Gastrocnemius medialis (tissue), 4 donors: ENCODE measurements at regions not wholly inside any gene's neighbourhood (a gene's known extent, or its start where the extent isn't known, plus 50 kb on each side); places are given as distances from the start of the nearest gene placed in this dataset.

Source experiments
- ATAC-seq, 2 donors: fragments of 150-250 bp; one replicate each; pipeline ENCODE4 v1.9.1; 2016
- DNase-seq, 2 donors: peaks; one replicate each; pipeline ENCODE4 v3.0.0-alpha.2; 2019
- H3K27ac ChIP-seq, 4 donors: fragments of 200-600 bp; sonication (generic); 1 replicate in 1 of 4; 2 replicates in 3 of 4; pipeline ENCODE4 v1.5.1; 2016 to 2018; ENCODE audit warnings: mild to moderate bottlenecking in 2 of 4, moderate library complexity in 1 of 4
- H3K27me3 ChIP-seq, 3 donors: fragments of 200-600 bp; sonication (generic) in 2 of 3; 1 replicate in 1 of 3; 2 replicates in 2 of 3; pipeline versions ENCODE4 v1.5.1 to v1.6.0; 2016 to 2019; ENCODE audit warnings: mild to moderate bottlenecking in 1 of 3, moderate library complexity in 1 of 3
- H3K36me3 ChIP-seq, 2 donors: fragments of 200-600 bp; sonication (generic) in 1 of 2; one replicate each; pipeline ENCODE4 v1.5.1; 2017 to 2018
- H3K4me1 ChIP-seq, 2 donors: fragments of 200-600 bp; sonication (generic) in 1 of 2; one replicate each; pipeline ENCODE4 v1.5.1; 2016 to 2017; ENCODE audit warnings: mild to moderate bottlenecking in 2 of 2
- H3K4me3 ChIP-seq, 4 donors: fragments of 200-600 bp; sonication (generic) in 3 of 4; 1 replicate in 1 of 4; 2 replicates in 3 of 4; pipeline ENCODE4 v1.5.1; 2016 to 2019; ENCODE audit warnings: mild to moderate bottlenecking in 2 of 4
- H3K9me3 ChIP-seq, 3 donors: fragments of 200-600 bp; sonication (generic) in 2 of 3; 1 replicate in 1 of 3; 2 replicates in 2 of 3; pipeline ENCODE4 v1.5.1; 2016 to 2019
- POLR2A ChIP-seq, 2 donors: fragments of 450-650 bp; IDR thresholded peaks; one replicate each; pipeline ENCODE4 v1.6.1; 2017; ENCODE audit warnings: antibody characterized with exemption in 2 of 2, mild to moderate bottlenecking in 2 of 2, moderate library complexity in 2 of 2
- in situ Hi-C, 4 donors: fragments of 200-750 bp; cut with MboI; loops; one replicate each; pipeline versions ENCODE4 v1.15.0 to v1.8.0; 2017; ENCODE audit warnings: low sequenced_read_pairs in 4 of 4
- intact Hi-C: fragments of 100-400 bp; cut with DNase I; formaldehyde crosslinking; loops from one replicate; pipeline ENCODE4 v1.15.1; 2023; ENCODE audit warnings: low total_unique reads
- TF ChIP-seq, protein P1 (sequence below), 5 experiments: fragments of 450-650 bp in 3 of 5; fragments of 200-600 bp in 2 of 5; sonication (generic) in 2 of 5; IDR thresholded peaks in 4 of 5; conservative IDR thresholded peaks in 1 of 5; 1 replicate in 4 of 5; 2 replicates in 1 of 5; pipeline ENCODE4 v1.5.1; 2016 to 2019; ENCODE audit warnings: antibody characterized with exemption in 5 of 5, mild to moderate bottlenecking in 3 of 5, moderate library complexity in 3 of 5

GRCh38 chr6:147000545-147001488 lies 203.4 kb upstream of the STXBP5 start:
- Histone ChIP-seq H3K27me3 (no peaks in the 10 kb centered on the region), H3K27ac (no peak overlapping the region), H3K9me3 (no peaks in the 10 kb centered on the region), H3K36me3 (no peaks in the 10 kb centered on the region), H3K4me1 (no peaks in the 10 kb centered on the region), H3K4me3 (no peak overlapping the region)
- no peak for DNase-seq
- TF ChIP-seq, protein P1, sequence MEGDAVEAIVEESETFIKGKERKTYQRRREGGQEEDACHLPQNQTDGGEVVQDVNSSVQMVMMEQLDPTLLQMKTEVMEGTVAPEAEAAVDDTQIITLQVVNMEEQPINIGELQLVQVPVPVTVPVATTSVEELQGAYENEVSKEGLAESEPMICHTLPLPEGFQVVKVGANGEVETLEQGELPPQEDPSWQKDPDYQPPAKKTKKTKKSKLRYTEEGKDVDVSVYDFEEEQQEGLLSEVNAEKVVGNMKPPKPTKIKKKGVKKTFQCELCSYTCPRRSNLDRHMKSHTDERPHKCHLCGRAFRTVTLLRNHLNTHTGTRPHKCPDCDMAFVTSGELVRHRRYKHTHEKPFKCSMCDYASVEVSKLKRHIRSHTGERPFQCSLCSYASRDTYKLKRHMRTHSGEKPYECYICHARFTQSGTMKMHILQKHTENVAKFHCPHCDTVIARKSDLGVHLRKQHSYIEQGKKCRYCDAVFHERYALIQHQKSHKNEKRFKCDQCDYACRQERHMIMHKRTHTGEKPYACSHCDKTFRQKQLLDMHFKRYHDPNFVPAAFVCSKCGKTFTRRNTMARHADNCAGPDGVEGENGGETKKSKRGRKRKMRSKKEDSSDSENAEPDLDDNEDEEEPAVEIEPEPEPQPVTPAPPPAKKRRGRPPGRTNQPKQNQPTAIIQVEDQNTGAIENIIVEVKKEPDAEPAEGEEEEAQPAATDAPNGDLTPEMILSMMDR (IDR thresholded peaks at IDR 0.05 in 4 of 5, conservative IDR thresholded peaks at IDR 0.05 in 1 of 5) = no peak
- intact Hi-C loops = no loop called here
- ATAC-seq = no peak
- in situ Hi-C loops = no loop called here

DNA sequence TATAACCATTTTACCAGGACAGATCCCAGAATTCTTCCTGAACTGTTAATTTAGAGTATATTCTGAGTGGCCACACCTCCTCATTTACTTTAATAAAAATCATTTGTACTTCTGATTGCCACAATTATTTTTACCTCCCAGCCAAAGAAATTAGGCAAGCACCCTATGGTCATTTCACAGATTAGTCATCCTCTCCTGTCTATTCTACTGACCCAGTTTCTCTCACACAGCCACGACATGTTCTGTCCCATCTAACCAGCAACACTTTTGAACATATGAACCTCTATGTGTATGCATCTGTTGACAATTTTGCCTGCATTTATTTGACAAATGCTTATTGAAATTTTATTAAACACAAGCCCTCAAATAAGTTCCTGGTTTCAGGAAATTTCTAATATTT lies 202.6 kb upstream of the STXBP5 start:
- intact Hi-C loops = no loop called here
- Histone ChIP-seq H3K4me1 (no peaks in the 10 kb centered on the region), H3K27ac (no peak overlapping the region), H3K4me3 (no peak overlapping the region), H3K36me3 (no peaks in the 10 kb centered on the region), H3K9me3 (no peaks in the 10 kb centered on the region), H3K27me3 (no peaks in the 10 kb centered on the region)
- no peak for TF ChIP-seq POLR2A (IDR thresholded peaks at IDR 0.05)
- TF ChIP-seq, protein P1 (IDR thresholded peaks at IDR 0.05 in 4 of 5, conservative IDR thresholded peaks at IDR 0.05 in 1 of 5) = no peak
- DNase-seq (no peak), ATAC-seq (no peak)
- in situ Hi-C loops = no loop called here

GRCh38 chr6:147003186-147003585 lies 201.0 kb upstream of the STXBP5 start:
- intact Hi-C loops = no loop called here
- in situ Hi-C loops = no loop called here

GRCh38 chr6:147005499-147005898 lies 198.7 kb upstream of the STXBP5 start:
- Histone ChIP-seq H3K9me3 (no peaks in the 10 kb centered on the region), H3K4me1 (no peaks in the 10 kb centered on the region), H3K27ac (no peak overlapping the region), H3K4me3 (no peak overlapping the region), H3K36me3 (no peaks in the 10 kb centered on the region), H3K27me3 (no peaks in the 10 kb centered on the region)
- DNase-seq = no peak
- intact Hi-C loops (no loop called here), in situ Hi-C loops (no loop called here)
- TF ChIP-seq, protein P1 (IDR thresholded peaks at IDR 0.05 in 4 of 5, conservative IDR thresholded peaks at IDR 0.05 in 1 of 5) = no peak
- no peak for TF ChIP-seq POLR2A (IDR thresholded peaks at IDR 0.05)
- ATAC-seq = no peak

More at GRCh38 chr6:147003186-147003585, 201.0 kb upstream of the STXBP5 start:
- no peak for DNase-seq
- no peaks in the 10 kb centered on the region for H3K9me3 ChIP-seq
- no peak overlapping the region for H3K27ac ChIP-seq
- no peaks in the 10 kb centered on the region for H3K4me1 ChIP-seq
- ATAC-seq = no peak
- H3K36me3 ChIP-seq = no peaks in the 10 kb centered on the region
- TF ChIP-seq POLR2A (IDR thresholded peaks at IDR 0.05) = no peak
- TF ChIP-seq, protein P1 (IDR thresholded peaks at IDR 0.05 in 4 of 5, conservative IDR thresholded peaks at IDR 0.05 in 1 of 5) = no peak
- H3K27me3 ChIP-seq = no peaks in the 10 kb centered on the region
- no peak overlapping the region for H3K4me3 ChIP-seq
